K562 (cell line): ENCODE measurements at regions not wholly inside any gene's neighbourhood (a gene's known extent, or its start where the extent isn't known, plus 50 kb on each side); places are given as distances from the start of the nearest gene placed in this dataset.
A peak's percentile ranks its signal among the peaks of the same experiment; 100 is the strongest.

Experiments
- FOXP1 ChIP-seq: sonication (generic); formaldehyde crosslinking; IDR thresholded peaks from 2 replicates; pipeline ENCODE4 v1.8.0; 2022; ENCODE audit warnings: mild to moderate bottlenecking, missing genetic modification reagents
- GABPB1 ChIP-seq: sonication (generic); formaldehyde crosslinking; IDR thresholded peaks from 2 replicates; pipeline ENCODE4 v1.8.0; 2022; ENCODE audit warnings: mild to moderate bottlenecking, missing genetic modification reagents
- GATA2 ChIP-seq: sonication (generic); formaldehyde crosslinking; IDR thresholded peaks from 2 replicates; pipeline ENCODE4 v1.4.0; 2020; ENCODE audit warnings: mild to moderate bottlenecking, missing genetic modification reagents
- NFYB ChIP-seq: IDR thresholded peaks from 2 replicates; pipeline ENCODE4 v1.6.1; 2011; ENCODE audit warnings: mild to moderate bottlenecking, moderate library complexity; ENCODE audit not compliant: insufficient read length; ENCODE audit errors: extremely low read depth
- NR4A1 ChIP-seq, 2 experiments: fragments of 250-450 bp in 1 of 2; fragments of 450-650 bp in 1 of 2; sonication (Bioruptor Pico) in 1 of 2; IDR thresholded peaks; 2 replicates each; pipeline versions ENCODE4 v1.4.0 to v1.6.1; 2016 to 2020; ENCODE audit warnings: mild to moderate bottlenecking in 2 of 2, missing compliant biosample characterization in 1 of 2, missing genetic modification characterization in 1 of 2, moderate library complexity in 1 of 2
- SMAD4 ChIP-seq: fragments of 250-450 bp; sonication (Bioruptor Pico); conservative IDR thresholded peaks from 2 replicates; pipeline ENCODE4 v1.8.0; 2021; ENCODE audit warnings: inconsistent platforms, mild to moderate bottlenecking, moderate library complexity
- SRF ChIP-seq, 2 experiments: fragments of 250-450, 450-650 bp in 1 of 2; sonication (Bioruptor Pico) in 1 of 2; sonication (generic) in 1 of 2; formaldehyde crosslinking; IDR thresholded peaks; 2 replicates each; pipeline versions ENCODE4 v1.5.0 to v1.5.1; 2020 to 2022; ENCODE audit warnings: mild to moderate bottlenecking in 1 of 2, missing genetic modification reagents in 1 of 2
- STAT6 ChIP-seq: sonication (generic); formaldehyde crosslinking; IDR thresholded peaks from 2 replicates; pipeline ENCODE4 v1.8.1; 2023; ENCODE audit warnings: mild to moderate bottlenecking, missing genetic modification reagents
- USF1 ChIP-seq: sonication (generic); formaldehyde crosslinking; IDR thresholded peaks from 2 replicates; pipeline ENCODE4 v1.9.0; 2022; ENCODE audit warnings: mild to moderate bottlenecking, missing genetic modification reagents
- ZNF165 ChIP-seq: fragments of 250-450 bp; sonication (Bioruptor Pico); IDR thresholded peaks from 2 replicates; pipeline ENCODE4 v1.4.0; 2020; ENCODE audit warnings: borderline replicate concordance
- ZNF583 ChIP-seq: fragments of 250-450 bp; sonication (Bioruptor Pico); IDR thresholded peaks from 2 replicates; pipeline ENCODE4 v1.4.0; 2020
- ZNF609 ChIP-seq: sonication (generic); formaldehyde crosslinking; IDR thresholded peaks from 2 replicates; pipeline ENCODE4 v1.8.1; 2023; ENCODE audit warnings: missing genetic modification reagents, mild to moderate bottlenecking, borderline replicate concordance
- ZNF639 ChIP-seq, 2 experiments: fragments of 200-800 bp in 1 of 2; sonication (Bioruptor generic) in 1 of 2; sonication (generic) in 1 of 2; formaldehyde crosslinking in 1 of 2; IDR thresholded peaks in 1 of 2; conservative IDR thresholded peaks in 1 of 2; 2 replicates each; pipeline versions ENCODE4 v1.5.0 to v1.6.1; 2016 to 2020; ENCODE audit warnings: missing compliant biosample characterization in 1 of 2, missing genetic modification characterization in 1 of 2, missing genetic modification reagents in 1 of 2
- ZNF785 ChIP-seq: fragments of 250-450 bp; sonication (Bioruptor Pico); IDR thresholded peaks from 2 replicates; pipeline ENCODE4 v1.4.0; 2020; ENCODE audit warnings: mild to moderate bottlenecking
- ZSCAN32 ChIP-seq: fragments of 450-650 bp; formaldehyde crosslinking; IDR thresholded peaks from 2 replicates; pipeline ENCODE4 v1.4.0; 2020; ENCODE audit warnings: mild to moderate bottlenecking, moderate library complexity

GRCh38 chr22:22060200-22061084 lies 77.9 kb upstream of the TOP3B start (continued):
- TF ChIP-seq STAT6 (CRISPR knock-in tag) (peak; percentile 96), SMAD4 (0 out of 2 replicates have a peak, but pooled peaks have one; percentile 40), ZNF165 (CRISPR knock-in tag) (peak; percentile 77; the same call in 1 of the 2 replicates), GABPB1 (peak; percentile 76), ZNF583 (CRISPR knock-in tag) (0 out of 2 replicates have a peak, but pooled peaks have one; percentile 71), FOXP1 (CRISPR knock-in tag) (peak; percentile 81; the same call in 1 of the 2 replicates), ZNF609 (CRISPR knock-in tag) (peak; percentile 77; the same call in 1 of the 2 replicates), NR4A1 (CRISPR knock-in tag; IDR thresholded peaks at IDR 0.05) (0 out of 2 replicates have a peak, but pooled peaks have one; percentile 56), NR4A1 (tag; IDR thresholded peaks at IDR 0.05) (no peak), ZSCAN32 (0 out of 2 replicates have a peak, but pooled peaks have one; percentile 44), USF1 (CRISPR knock-in tag) (peak; percentile 54; the same call in 1 of the 2 replicates), ZNF785 (CRISPR knock-in tag) (no peak; the same call in 1 of the 2 replicates), SRF (CRISPR knock-in tag; IDR thresholded peaks at IDR 0.05) (peak; percentile 37 to 56; a peak in 1 of 4 replicates), ZNF639 (CRISPR knock-in tag; conservative IDR thresholded peaks at IDR 0.05 in 1 of 2, IDR thresholded peaks at IDR 0.05 in 1 of 2) (0 out of 4 replicates have a peak, but pooled peaks of 1 of the 2 experiments have one; percentile 76), GATA2 (CRISPR knock-in tag) (0 out of 2 replicates have a peak, but pooled peaks have one; percentile 18), NFYB (no peak)
